Parathyroid adenoma (tissue), 2 donors: ENCODE measurements at regions not wholly inside any gene's neighbourhood (a gene's known extent, or its start where the extent isn't known, plus 50 kb on each side); places are given as distances from the start of the nearest gene placed in this dataset.

Experiments
- H2AFZ ChIP-seq: fragments of 300-600 bp; sonication (generic); one replicate; pipeline ENCODE4 v1.7.0; 2017; ENCODE audit warnings: antibody characterized with exemption, mild to moderate bottlenecking
- H3K27ac ChIP-seq: fragments of 300-600 bp; sonication (generic); one replicate; pipeline ENCODE4 v1.7.0; 2017
- H3K27me3 ChIP-seq: fragments of 300-600 bp; sonication (generic); one replicate; pipeline ENCODE4 v1.7.0; 2017; ENCODE audit warnings: low read length; ENCODE audit not compliant: control insufficient read depth, insufficient read depth
- H3K36me3 ChIP-seq: fragments of 300-600 bp; sonication (generic); one replicate; pipeline ENCODE4 v1.7.0; 2017; ENCODE audit warnings: low read length; ENCODE audit not compliant: control insufficient read depth, insufficient read depth
- H3K4me1 ChIP-seq: fragments of 300-600 bp; sonication (generic); one replicate; pipeline ENCODE4 v1.7.0; 2017; ENCODE audit warnings: control low read depth
- H3K4me2 ChIP-seq: fragments of 300-600 bp; sonication (generic); one replicate; pipeline ENCODE4 v1.7.0; 2017; ENCODE audit warnings: low read length
- H3K4me3 ChIP-seq: fragments of 300-600 bp; sonication (generic); one replicate; pipeline ENCODE4 v1.7.0; 2017; ENCODE audit warnings: low read depth, low read length
- H3K79me2 ChIP-seq: fragments of 300-600 bp; sonication (generic); one replicate; pipeline ENCODE4 v1.7.0; 2017; ENCODE audit warnings: control low read depth
- H3K9ac ChIP-seq: fragments of 300-600 bp; sonication (generic); one replicate; pipeline ENCODE4 v1.7.0; 2017; ENCODE audit warnings: mild to moderate bottlenecking
- H3K9me3 ChIP-seq: fragments of 300-600 bp; sonication (generic); one replicate; pipeline ENCODE4 v1.7.0; 2017; ENCODE audit warnings: low read length; ENCODE audit not compliant: control insufficient read depth
- TF ChIP-seq, protein P1 (sequence below): fragments of 300-600 bp; sonication (generic); IDR thresholded peaks from one replicate; pipeline ENCODE4 v1.7.0; 2017; ENCODE audit warnings: antibody characterized with exemption, mild to moderate bottlenecking
- donor health status: primary hyperparathyroidism.

DNA sequence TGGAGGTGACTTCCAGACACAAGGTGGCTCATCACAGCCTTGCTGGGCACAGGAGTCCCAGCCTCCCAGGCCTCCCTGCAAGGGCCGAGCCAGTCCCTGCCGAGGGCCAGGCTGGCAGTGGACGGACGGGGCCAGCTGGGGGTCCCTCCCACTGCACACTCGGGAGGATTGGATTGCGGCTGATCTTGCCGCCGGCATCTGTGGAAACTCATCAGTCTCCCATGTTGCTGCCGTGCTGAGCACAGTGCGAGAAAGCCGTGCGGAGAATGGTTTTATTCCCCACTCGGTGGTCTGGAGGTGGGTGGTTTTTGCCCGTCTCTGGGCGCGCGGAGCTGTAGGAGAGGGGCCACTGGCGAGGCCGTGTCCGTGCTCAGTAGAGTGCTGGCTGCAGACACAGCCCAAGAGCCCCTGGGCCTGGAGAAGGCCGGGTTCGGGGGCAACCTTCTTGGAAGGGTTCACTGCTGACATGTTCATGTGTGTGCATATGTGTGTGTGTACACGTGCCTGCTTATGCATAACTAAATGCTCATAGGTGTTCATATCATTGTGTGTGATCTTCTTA lies 1246.4 kb downstream of the BRD1 start:
- TF ChIP-seq, protein P1, sequence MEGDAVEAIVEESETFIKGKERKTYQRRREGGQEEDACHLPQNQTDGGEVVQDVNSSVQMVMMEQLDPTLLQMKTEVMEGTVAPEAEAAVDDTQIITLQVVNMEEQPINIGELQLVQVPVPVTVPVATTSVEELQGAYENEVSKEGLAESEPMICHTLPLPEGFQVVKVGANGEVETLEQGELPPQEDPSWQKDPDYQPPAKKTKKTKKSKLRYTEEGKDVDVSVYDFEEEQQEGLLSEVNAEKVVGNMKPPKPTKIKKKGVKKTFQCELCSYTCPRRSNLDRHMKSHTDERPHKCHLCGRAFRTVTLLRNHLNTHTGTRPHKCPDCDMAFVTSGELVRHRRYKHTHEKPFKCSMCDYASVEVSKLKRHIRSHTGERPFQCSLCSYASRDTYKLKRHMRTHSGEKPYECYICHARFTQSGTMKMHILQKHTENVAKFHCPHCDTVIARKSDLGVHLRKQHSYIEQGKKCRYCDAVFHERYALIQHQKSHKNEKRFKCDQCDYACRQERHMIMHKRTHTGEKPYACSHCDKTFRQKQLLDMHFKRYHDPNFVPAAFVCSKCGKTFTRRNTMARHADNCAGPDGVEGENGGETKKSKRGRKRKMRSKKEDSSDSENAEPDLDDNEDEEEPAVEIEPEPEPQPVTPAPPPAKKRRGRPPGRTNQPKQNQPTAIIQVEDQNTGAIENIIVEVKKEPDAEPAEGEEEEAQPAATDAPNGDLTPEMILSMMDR: no peak
- H3K9ac ChIP-seq: no peak overlapping the region
- H3K4me2 ChIP-seq: no peak overlapping the region
- H3K27ac ChIP-seq: no peak overlapping the region
- no peaks in the 10 kb centered on the region for H3K79me2 ChIP-seq
- no peak overlapping the region for H3K4me3 ChIP-seq
- H2AFZ ChIP-seq: no peak overlapping the region
- H3K36me3 ChIP-seq: no peaks in the 10 kb centered on the region
- no peaks in the 10 kb centered on the region for H3K9me3 ChIP-seq
- no peaks in the 10 kb centered on the region for H3K27me3 ChIP-seq
- H3K4me1 ChIP-seq: no peaks in the 10 kb centered on the region

DNA sequence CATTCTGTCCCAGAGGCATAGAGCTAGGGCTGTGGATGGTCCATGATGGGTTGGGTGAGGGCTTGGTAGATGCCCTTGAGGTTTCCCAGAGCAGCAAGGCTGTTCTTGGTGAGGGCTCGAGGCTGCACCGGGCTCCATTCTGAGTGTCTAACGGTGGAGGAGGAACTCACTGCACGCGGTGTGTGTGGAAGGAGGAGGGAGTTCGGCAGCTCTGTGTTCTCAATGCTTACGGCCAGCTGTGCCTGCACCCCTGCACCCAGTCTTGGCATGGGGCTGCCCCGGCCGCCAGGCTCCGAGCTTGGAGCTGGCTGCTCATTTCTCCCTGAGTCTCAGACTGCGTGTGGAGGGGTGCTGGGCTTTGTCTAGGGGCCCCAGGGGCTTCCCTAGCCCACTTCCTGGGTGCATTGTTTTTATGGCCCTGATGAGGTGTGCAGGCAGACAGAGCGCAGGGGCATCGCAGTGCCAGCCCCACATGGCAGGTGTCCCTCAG lies 1247.1 kb downstream of the BRD1 start:
- H3K79me2 ChIP-seq: no peaks in the 10 kb centered on the region
- no peak overlapping the region for H3K4me2 ChIP-seq
- H3K27me3 ChIP-seq: no peaks in the 10 kb centered on the region
- TF ChIP-seq, protein P1: no peak
- no peaks in the 10 kb centered on the region for H3K4me1 ChIP-seq
- H3K36me3 ChIP-seq: no peaks in the 10 kb centered on the region
- no peak overlapping the region for H3K9ac ChIP-seq
- no peak overlapping the region for H3K27ac ChIP-seq
- H3K9me3 ChIP-seq: no peaks in the 10 kb centered on the region
- H3K4me3 ChIP-seq: no peak overlapping the region
- no peak overlapping the region for H2AFZ ChIP-seq

DNA sequence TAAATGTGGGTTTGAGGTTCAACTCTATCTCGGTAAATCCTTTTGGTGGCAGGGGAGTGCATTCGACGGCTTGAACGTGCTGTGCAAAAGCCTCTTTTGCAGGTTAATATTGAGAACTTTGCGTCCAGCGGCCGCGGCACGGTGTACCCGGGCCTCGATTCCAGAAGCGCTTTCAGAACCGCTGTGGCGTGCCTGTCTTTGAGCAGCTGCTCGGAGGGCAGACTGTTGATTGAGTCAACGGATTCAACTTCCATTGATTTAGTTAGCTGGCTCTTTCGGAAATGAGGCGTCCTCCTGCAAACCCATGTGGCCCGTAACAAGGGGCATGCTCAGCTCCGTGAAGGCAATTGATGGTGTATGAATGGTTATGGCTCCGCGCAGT lies 1247.8 kb downstream of the BRD1 start:
- Histone ChIP-seq H3K9me3 (no peaks in the 10 kb centered on the region), H3K4me2 (no peak overlapping the region), H3K36me3 (no peaks in the 10 kb centered on the region), H3K4me1 (no peaks in the 10 kb centered on the region), H2AFZ (no peak overlapping the region), H3K9ac (no peak overlapping the region), H3K27me3 (no peaks in the 10 kb centered on the region), H3K79me2 (no peaks in the 10 kb centered on the region), H3K4me3 (no peak overlapping the region), H3K27ac (no peak overlapping the region)
- TF ChIP-seq, protein P1: no peak

DNA sequence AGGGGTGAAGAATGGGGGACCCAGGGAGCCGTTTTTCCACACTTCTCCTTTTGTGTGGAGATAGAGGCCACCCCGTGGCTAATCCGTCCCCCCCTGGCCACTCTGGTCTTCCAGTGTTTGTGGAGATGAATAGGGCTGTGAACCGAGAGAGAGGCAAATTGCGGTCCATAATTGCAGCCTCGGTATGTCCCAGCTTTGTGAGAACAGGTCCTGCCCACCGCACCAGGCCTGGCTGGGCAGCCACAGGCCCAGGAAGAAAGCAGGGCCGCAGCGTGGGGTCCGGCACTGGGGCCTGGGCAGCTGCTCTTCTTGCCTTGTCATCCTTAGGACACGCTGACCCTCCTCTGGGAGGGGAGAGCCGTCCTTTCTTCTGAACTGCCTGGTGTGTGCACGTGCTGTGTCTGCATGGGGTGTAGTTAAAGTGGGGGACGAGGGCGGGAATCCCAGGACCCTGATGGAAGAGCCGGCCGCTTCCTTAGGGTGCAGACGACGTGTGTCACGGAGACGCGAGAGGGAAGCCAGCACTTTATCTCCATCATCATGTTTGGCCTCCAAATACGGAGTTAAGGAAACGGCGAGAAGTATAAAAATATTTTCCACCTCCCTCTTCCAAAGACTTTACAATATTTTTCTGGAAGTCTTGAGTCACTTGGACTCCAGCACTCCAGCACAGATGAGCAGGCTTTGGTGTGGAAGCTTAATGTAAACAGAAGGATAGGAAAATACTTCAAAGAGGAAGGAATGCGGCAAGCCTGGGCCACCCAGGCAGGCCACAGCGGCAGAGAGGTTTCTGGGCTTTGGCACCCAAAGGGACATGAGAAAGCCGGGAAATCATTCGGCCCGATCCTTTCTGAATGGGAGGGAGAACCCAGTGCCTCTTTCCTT lies 1248.4 kb downstream of the BRD1 start:
- Histone ChIP-seq H3K9ac (no peak overlapping the region), H2AFZ (no peak overlapping the region), H3K27me3 (no peaks in the 10 kb centered on the region), H3K79me2 (no peaks in the 10 kb centered on the region), H3K4me3 (no peak overlapping the region), H3K9me3 (no peaks in the 10 kb centered on the region), H3K27ac (no peak overlapping the region), H3K36me3 (no peaks in the 10 kb centered on the region), H3K4me2 (no peak overlapping the region), H3K4me1 (no peaks in the 10 kb centered on the region)
- TF ChIP-seq, protein P1: no peak
